Uterus (tissue), 3 donors: ENCODE measurements at regions not wholly inside any gene's neighbourhood (a gene's known extent, or its start where the extent isn't known, plus 50 kb on each side); places are given as distances from the start of the nearest gene placed in this dataset. TPM values are rescaled to one million over a fixed set of nuclear protein-coding genes. Genes with fewer than 3 reads are reported as not detected.
"Not testable (repeated sequence)": the region's sequence is repeated elsewhere in the genome, so short reads cannot be mapped to it uniquely, and the experiment has no call there.

Experiments
- DNase-seq, 2 donors: peaks; one replicate each; pipeline ENCODE4 v3.0.0-alpha.2; 2019 to 2020
- H3K27ac ChIP-seq, 2 donors: fragments of 200-600 bp; sonication (generic); 1 replicate in 1 of 2; 2 replicates in 1 of 2; pipeline ENCODE4 v1.5.1; 2016 to 2018
- H3K27me3 ChIP-seq, 2 donors: fragments of 200-600 bp; sonication (generic); one replicate each; pipeline ENCODE4 v1.5.1; 2018 to 2019; ENCODE audit warnings: control low read depth in 1 of 2
- H3K36me3 ChIP-seq, 2 donors: fragments of 200-600 bp; sonication (generic); one replicate each; pipeline ENCODE4 v1.5.1; 2019; ENCODE audit warnings: control low read depth in 1 of 2
- H3K4me1 ChIP-seq, 2 donors: fragments of 200-600 bp; sonication (generic); one replicate each; pipeline ENCODE4 v1.5.1; 2018 to 2019; ENCODE audit warnings: control low read depth in 1 of 2
- H3K4me3 ChIP-seq, 2 donors: fragments of 200-600 bp; sonication (generic); 1 replicate in 1 of 2; 2 replicates in 1 of 2; pipeline ENCODE4 v1.5.1; 2018 to 2019; ENCODE audit warnings: mild to moderate bottlenecking in 1 of 2
- H3K9me3 ChIP-seq, 2 donors: fragments of 200-600 bp; sonication (generic); one replicate each; pipeline ENCODE4 v1.5.1; 2019; ENCODE audit warnings: control low read depth in 1 of 2
- CTCF ChIP-seq, 4 experiments: fragments of 200-600 bp in 2 of 4; fragments of 450-650 bp in 2 of 4; sonication (generic) in 2 of 4; IDR thresholded peaks; one replicate each; pipeline ENCODE4 v1.5.1; 2016 to 2019; ENCODE audit warnings: antibody characterized with exemption in 4 of 4, mild to moderate bottlenecking in 2 of 4, moderate library complexity in 1 of 4
- POLR2A ChIP-seq, 2 donors: fragments of 450-650 bp; IDR thresholded peaks; one replicate each; pipeline ENCODE4 v1.6.1; 2016; ENCODE audit warnings: antibody characterized with exemption in 2 of 2, mild to moderate bottlenecking in 1 of 2, moderate library complexity in 1 of 2
- intact Hi-C: fragments of 100-400 bp; cut with DNase I; formaldehyde crosslinking; loops from one replicate; pipeline ENCODE4 v1.15.1; 2023; ENCODE audit warnings: low total_unique reads
- small RNA-seq: library from RNA; depleted of rRNA; stranded (forward); fragments of <200 nt; gene quantifications from one replicate; pipeline ENCODE3, GENCODE V24; 2016
- donor health status: DM: yes; HTN: yes; CAD: no.

GRCh38 chr1:147050654-147051053, 112.5 kb downstream of the NBPF12 start:
- H3K27ac ChIP-seq, result no peak overlapping the region
- no peaks in the 10 kb centered on the region for H3K4me1 ChIP-seq
- H3K4me3 ChIP-seq, result no peak overlapping the region
- DNase-seq, result no peak
- TF ChIP-seq POLR2A (IDR thresholded peaks at IDR 0.05), result no peak
- TF ChIP-seq CTCF (IDR thresholded peaks at IDR 0.05), result no peak
- no peaks in the 10 kb centered on the region for H3K27me3 ChIP-seq
- no peaks in the 10 kb centered on the region for H3K9me3 ChIP-seq
- no peaks in the 10 kb centered on the region for H3K36me3 ChIP-seq
- intact Hi-C loops, result no loop called here

GRCh38 chr1:147046863-147047394, 108.8 kb downstream of the NBPF12 start:
- H3K4me1 ChIP-seq, H3K36me3 ChIP-seq, H3K9me3 ChIP-seq, intact Hi-C loops, H3K27ac ChIP-seq, H3K4me3 ChIP-seq, H3K27me3 ChIP-seq, DNase-seq: not testable (repeated sequence)

GRCh38 chr1:147046189-147046862, 108.2 kb downstream of the NBPF12 start:
- no peak for DNase-seq
- Histone ChIP-seq H3K36me3 (no peaks in the 10 kb centered on the region), H3K9me3 (no peaks in the 10 kb centered on the region), H3K4me3 (no peak overlapping the region), H3K4me1 (no peaks in the 10 kb centered on the region), H3K27me3 (no peaks in the 10 kb centered on the region), H3K27ac (no peak overlapping the region)
- intact Hi-C loops, result no loop called here
- TF ChIP-seq POLR2A (IDR thresholded peaks at IDR 0.05) (no peak), CTCF (IDR thresholded peaks at IDR 0.05) (no peak)

Small RNA genes in the stretch of these regions (small RNA-seq; reads per million reads assigned to genes)
- gene RNU1-151P, result not detected
